ENCODE measurements at regions not wholly inside any gene's neighbourhood (a gene's known extent, or its start where the extent isn't known, plus 50 kb on each side); places are given as distances from the start of the nearest gene placed in this dataset.

DNA sequence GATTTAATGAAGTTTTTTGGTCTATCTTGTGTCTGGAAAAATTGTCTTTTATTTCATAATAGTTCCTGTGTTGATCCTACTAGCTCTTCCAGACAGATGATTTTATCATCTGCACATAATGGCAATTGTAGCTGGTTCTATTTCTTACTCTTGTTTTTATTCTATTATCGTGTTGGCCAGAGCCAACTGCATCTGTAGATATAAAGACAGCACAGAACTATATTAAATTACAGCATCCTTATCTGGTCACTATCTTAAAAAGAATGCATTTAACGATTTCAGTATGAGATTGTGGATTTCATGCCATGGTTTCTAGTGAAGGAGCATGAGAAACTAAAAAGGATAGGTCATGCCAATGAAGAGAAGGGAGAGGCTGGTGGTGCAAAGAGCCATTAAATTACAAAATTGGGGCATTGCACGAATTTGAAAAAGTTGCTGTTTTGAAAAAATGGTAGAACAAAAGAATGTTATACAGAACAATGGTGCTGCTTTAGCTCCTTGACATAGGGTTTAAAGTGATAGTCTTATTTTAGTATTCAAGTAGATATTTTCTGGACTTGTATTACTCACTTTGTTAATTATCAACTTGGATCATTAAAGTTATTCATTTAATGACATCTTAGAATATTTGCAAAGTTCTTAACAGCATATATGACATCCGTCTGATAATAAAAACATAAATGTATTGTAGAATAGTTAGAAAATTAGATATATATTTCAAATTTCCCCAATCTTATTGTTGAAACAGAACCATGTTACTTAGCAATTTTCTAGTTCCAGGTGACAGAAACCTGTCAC, 1250.3 kb downstream of the REEP3 start:
- ATAC-seq: no peak
- Histone ChIP-seq H3K27me3 (ENCODE audit: control insufficient read depth in 1 of 2, insufficient read depth in 2 of 2, low read length in 2 of 2) (no peaks in the 10 kb centered on the region), H4K20me1 (ENCODE audit: insufficient read depth, low read length) (no peaks in the 10 kb centered on the region), H2AFZ (ENCODE audit: low read length) (no peak overlapping the region), H3K4me2 (ENCODE audit: low read depth, low read length) (no peak overlapping the region), H3K9ac (ENCODE audit: insufficient read depth, low read depth, low read length) (no peak overlapping the region), H3K9me3 (ENCODE audit: low read length) (no peaks in the 10 kb centered on the region; the same call in 1 of the 2 replicates), H3K36me3 (replicated peaks in 1 of 2; ENCODE audit: control insufficient read depth in 1 of 2, insufficient read depth in 2 of 2, low read length in 2 of 2) (no peaks in the 10 kb centered on the region), H3K79me2 (ENCODE audit: insufficient read depth, low read length) (no peaks in the 10 kb centered on the region), H3K4me3 (replicated peaks in 1 of 3; ENCODE audit: insufficient read depth in 1 of 3, low read depth in 2 of 3, low read length in 3 of 3) (no peak overlapping the region), H3K4me1 (ENCODE audit: insufficient read depth, low read length) (no peaks in the 10 kb centered on the region), H3K27ac (ENCODE audit: extremely low read length, insufficient read depth, low read length) (no peak overlapping the region)
- no TSS peak for BruUV-seq (replicated peaks)
- ChIA-PET CTCF (ENCODE audit: low intra/inter-chr PET ratio, low total read pairs) (no interaction called here), POLR2A (no interaction called here)
- whole genome bisulfite sequencing (ENCODE audit: low lambda C conversion rate): 7% methylated on average over 4 of the region's 4 CpGs
- no peak for DNase-seq (ENCODE audit: low spot score)
- intact Hi-C loops (cut with micrococcal nuclease; ENCODE audit: unreplicated experiment): no loop called here
- in situ Hi-C loops (cut with HindIII; ENCODE audit: extremely low pct_ligation_motif_present, low pct_unique_long_range_greater_than_20kb): no loop called here
- FAIRE-seq: no peak
- no peak for TF ChIP-seq PHF5A (CRISPR knock-in tag; IDR thresholded peaks at IDR 0.05; ENCODE audit: low read depth, unreplicated experiment)
- TF ChIP-seq THYN1 (CRISPR knock-in tag; IDR thresholded peaks at IDR 0.05; ENCODE audit: borderline replicate concordance, low read depth): no peak
- TF ChIP-seq ZNF567 (CRISPR knock-in tag; IDR thresholded peaks at IDR 0.05; ENCODE audit: borderline replicate concordance): no peak
- TF ChIP-seq CSRNP2 (CRISPR knock-in tag; conservative IDR thresholded peaks at IDR 0.05; ENCODE audit: low read depth): no peak
- no peak for TF ChIP-seq U2AF1 (optimal IDR thresholded peaks at IDR 0.05; ENCODE audit: low read depth, low read length)
- TF ChIP-seq GTF2F1 (IDR thresholded peaks at IDR 0.05; ENCODE audit: low read length): no peak
- TF ChIP-seq, protein P1, sequence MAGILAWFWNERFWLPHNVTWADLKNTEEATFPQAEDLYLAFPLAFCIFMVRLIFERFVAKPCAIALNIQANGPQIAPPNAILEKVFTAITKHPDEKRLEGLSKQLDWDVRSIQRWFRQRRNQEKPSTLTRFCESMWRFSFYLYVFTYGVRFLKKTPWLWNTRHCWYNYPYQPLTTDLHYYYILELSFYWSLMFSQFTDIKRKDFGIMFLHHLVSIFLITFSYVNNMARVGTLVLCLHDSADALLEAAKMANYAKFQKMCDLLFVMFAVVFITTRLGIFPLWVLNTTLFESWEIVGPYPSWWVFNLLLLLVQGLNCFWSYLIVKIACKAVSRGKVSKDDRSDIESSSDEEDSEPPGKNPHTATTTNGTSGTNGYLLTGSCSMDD (CRISPR knock-in tag; IDR thresholded peaks at IDR 0.05): no peak
- TF ChIP-seq, protein P2, sequence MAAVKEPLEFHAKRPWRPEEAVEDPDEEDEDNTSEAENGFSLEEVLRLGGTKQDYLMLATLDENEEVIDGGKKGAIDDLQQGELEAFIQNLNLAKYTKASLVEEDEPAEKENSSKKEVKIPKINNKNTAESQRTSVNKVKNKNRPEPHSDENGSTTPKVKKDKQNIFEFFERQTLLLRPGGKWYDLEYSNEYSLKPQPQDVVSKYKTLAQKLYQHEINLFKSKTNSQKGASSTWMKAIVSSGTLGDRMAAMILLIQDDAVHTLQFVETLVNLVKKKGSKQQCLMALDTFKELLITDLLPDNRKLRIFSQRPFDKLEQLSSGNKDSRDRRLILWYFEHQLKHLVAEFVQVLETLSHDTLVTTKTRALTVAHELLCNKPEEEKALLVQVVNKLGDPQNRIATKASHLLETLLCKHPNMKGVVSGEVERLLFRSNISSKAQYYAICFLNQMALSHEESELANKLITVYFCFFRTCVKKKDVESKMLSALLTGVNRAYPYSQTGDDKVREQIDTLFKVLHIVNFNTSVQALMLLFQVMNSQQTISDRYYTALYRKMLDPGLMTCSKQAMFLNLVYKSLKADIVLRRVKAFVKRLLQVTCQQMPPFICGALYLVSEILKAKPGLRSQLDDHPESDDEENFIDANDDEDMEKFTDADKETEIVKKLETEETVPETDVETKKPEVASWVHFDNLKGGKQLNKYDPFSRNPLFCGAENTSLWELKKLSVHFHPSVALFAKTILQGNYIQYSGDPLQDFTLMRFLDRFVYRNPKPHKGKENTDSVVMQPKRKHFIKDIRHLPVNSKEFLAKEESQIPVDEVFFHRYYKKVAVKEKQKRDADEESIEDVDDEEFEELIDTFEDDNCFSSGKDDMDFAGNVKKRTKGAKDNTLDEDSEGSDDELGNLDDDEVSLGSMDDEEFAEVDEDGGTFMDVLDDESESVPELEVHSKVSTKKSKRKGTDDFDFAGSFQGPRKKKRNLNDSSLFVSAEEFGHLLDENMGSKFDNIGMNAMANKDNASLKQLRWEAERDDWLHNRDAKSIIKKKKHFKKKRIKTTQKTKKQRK (IDR thresholded peaks at IDR 0.05; ENCODE audit: low read length): no peak
- no peak for TF ChIP-seq SRSF4 (IDR thresholded peaks at IDR 0.05; ENCODE audit: low read depth, low read length, poor library complexity, severe bottlenecking)
- TF ChIP-seq PRPF4 (IDR thresholded peaks at IDR 0.05; ENCODE audit: low read depth, low read length, poor library complexity, severe bottlenecking): no peak
- no peak for TF ChIP-seq POLR2AphosphoS2 (IDR thresholded peaks at IDR 0.05; ENCODE audit: low read depth, low read length)

Data from HepG2 (cell line).